Keratinocyte (primary cell): ENCODE measurements at regions not wholly inside any gene's neighbourhood (a gene's known extent, or its start where the extent isn't known, plus 50 kb on each side); places are given as distances from the start of the nearest gene placed in this dataset.

Experiments used
- DNase-seq: peaks from one replicate; pipeline ENCODE4 v3.0.0-alpha.2; 2011; ENCODE audit warnings: low read depth, missing footprints, low spot score
- FAIRE-seq: peaks from 2 replicates; lab custom pipeline; 2011; peaks lifted over from hg19 to GRCh38; lab: Jason Lieb, UNC
- H2AFZ ChIP-seq: 2 replicates; pipeline ENCODE4 v1.6.0; 2012; ENCODE audit warnings: low read length, control low read depth, inconsistent platforms; ENCODE audit not compliant: control insufficient read depth
- H3K27ac ChIP-seq: 2 replicates; pipeline ENCODE4 v1.5.1; 2011; ENCODE audit warnings: low read length; ENCODE audit not compliant: control insufficient read depth, insufficient read depth
- H3K27me3 ChIP-seq: 3 replicates; pipeline ENCODE4 v1.6.0; 2011; ENCODE audit warnings: low read length; ENCODE audit not compliant: control insufficient read depth, insufficient read depth; ENCODE audit errors: extremely low read depth
- H3K36me3 ChIP-seq, 2 experiments: 2 replicates in 1 of 2; 3 replicates in 1 of 2; pipeline ENCODE4 v1.5.1; 2011; ENCODE audit warnings: low read length in 2 of 2, mild to moderate bottlenecking in 1 of 2; ENCODE audit not compliant: control insufficient read depth in 2 of 2, insufficient read depth in 2 of 2; ENCODE audit errors: extremely low read depth in 1 of 2
- H3K4me1 ChIP-seq: 3 replicates; pipeline ENCODE4 v1.5.1; 2011; ENCODE audit warnings: low read length; ENCODE audit not compliant: control insufficient read depth, insufficient read depth; ENCODE audit errors: extremely low read depth
- H3K4me2 ChIP-seq: 3 replicates; pipeline ENCODE4 v1.6.0; 2011; ENCODE audit warnings: low read depth, low read length; ENCODE audit not compliant: control insufficient read depth, insufficient read depth; ENCODE audit errors: extremely low read depth
- H3K4me3 ChIP-seq, 3 experiments: fragments of 200-600 bp in 1 of 3; sonication (generic) in 1 of 3; 2 replicates in 2 of 3; 3 replicates in 1 of 3; pipeline ENCODE4 v1.5.1; 2011 to 2016; ENCODE audit warnings: low read length in 3 of 3, mild to moderate bottlenecking in 3 of 3, control low read depth in 2 of 3, inconsistent platforms in 1 of 3, low read depth in 1 of 3, mixed read lengths in 1 of 3, mixed run types in 1 of 3, moderate library complexity in 1 of 3; ENCODE audit not compliant: control insufficient read depth in 2 of 3, insufficient read depth in 2 of 3; ENCODE audit errors: extremely low read depth in 1 of 3
- H3K79me2 ChIP-seq: 2 replicates; pipeline ENCODE4 v1.6.0; 2012; ENCODE audit warnings: low read length; ENCODE audit not compliant: control insufficient read depth, insufficient read depth
- H3K9ac ChIP-seq: 3 replicates; pipeline ENCODE4 v1.6.0; 2011; ENCODE audit warnings: low read length; ENCODE audit not compliant: control insufficient read depth, insufficient read depth; ENCODE audit errors: extremely low read depth
- H3K9me1 ChIP-seq: 3 replicates; pipeline ENCODE4 v1.6.0; 2011; ENCODE audit warnings: low read length; ENCODE audit not compliant: control insufficient read depth, insufficient read depth; ENCODE audit errors: extremely low read depth
- H3K9me3 ChIP-seq: 2 replicates; pipeline ENCODE4 v1.5.1; 2012; ENCODE audit warnings: low read depth, low read length; ENCODE audit not compliant: control insufficient read depth
- H4K20me1 ChIP-seq: 3 replicates; pipeline ENCODE4 v1.6.0; 2011; ENCODE audit warnings: low read length; ENCODE audit not compliant: control insufficient read depth, insufficient read depth; ENCODE audit errors: extremely low read depth
- CTCF ChIP-seq, 3 experiments: IDR thresholded peaks in 1 of 3; conservative IDR thresholded peaks in 1 of 3; optimal IDR thresholded peaks in 1 of 3; 2 replicates in 2 of 3; 3 replicates in 1 of 3; pipeline versions ENCODE3 to v1.5.1; 2011; ENCODE audit warnings: low read length in 3 of 3, mild to moderate bottlenecking in 3 of 3, moderate library complexity in 2 of 3, control low read depth in 1 of 3, inconsistent platforms in 1 of 3; ENCODE audit not compliant: insufficient read depth in 2 of 3; ENCODE audit errors: extremely low read depth in 1 of 3
- EZH2 ChIP-seq: IDR thresholded peaks from one replicate; pipeline ENCODE4 v1.6.1; 2012; ENCODE audit warnings: inconsistent platforms, mild to moderate bottlenecking, low read length, moderate library complexity
- dilution Hi-C: fragments of 300-500 bp; cut with MboI; formaldehyde crosslinking; loops from one replicate; pipeline ENCODE4 v1.7.0; 2020; ENCODE audit warnings: low sequenced_read_pairs; ENCODE audit not compliant: extremely low pct_ligation_motif_present

- dilution Hi-C loops, result no loop called here
- Histone ChIP-seq H3K79me2 (no peaks in the 10 kb centered on the region), H3K9ac (no peak overlapping the region), H3K4me3 (no peak overlapping the region), H3K4me1 (no peaks in the 10 kb centered on the region), H3K36me3 (no peaks in the 10 kb centered on the region), H3K9me1 (no peaks in the 10 kb centered on the region), H3K4me2 (no peak overlapping the region), H3K9me3 (peaks cover 15% of the 10 kb centered on the region), H4K20me1 (no peaks in the 10 kb centered on the region), H2AFZ (no peak overlapping the region), H3K27ac (no peak overlapping the region), H3K27me3 (no peaks in the 10 kb centered on the region)
- TF ChIP-seq CTCF (optimal IDR thresholded peaks at IDR 0.05 in 1 of 3, IDR thresholded peaks at IDR 0.05 in 1 of 3, conservative IDR thresholded peaks at IDR 0.05 in 1 of 3; ENCODE audit: extremely low read depth in 1 of 3, insufficient read depth in 2 of 3, low read length in 3 of 3) (no peak), EZH2 (no peak)
- FAIRE-seq (no peak), DNase-seq (no peak)
Measured at GRCh38 chr11:70760416-70761020, 362.2 kb downstream of the CTTN start.

GRCh38 chr11:70761094-70761907, 363.0 kb downstream of the CTTN start:
- Histone ChIP-seq H3K36me3 (no peaks in the 10 kb centered on the region), H3K79me2 (no peaks in the 10 kb centered on the region), H3K9me3 (peaks cover 15% of the 10 kb centered on the region), H3K4me3 (no peak overlapping the region), H3K4me2 (no peak overlapping the region), H3K27ac (no peak overlapping the region), H4K20me1 (no peaks in the 10 kb centered on the region), H3K9me1 (no peaks in the 10 kb centered on the region), H2AFZ (no peak overlapping the region), H3K9ac (no peak overlapping the region), H3K4me1 (no peaks in the 10 kb centered on the region), H3K27me3 (no peaks in the 10 kb centered on the region)
- no peak for TF ChIP-seq CTCF (optimal IDR thresholded peaks at IDR 0.05 in 1 of 3, IDR thresholded peaks at IDR 0.05 in 1 of 3, conservative IDR thresholded peaks at IDR 0.05 in 1 of 3; ENCODE audit: extremely low read depth in 1 of 3, insufficient read depth in 2 of 3, low read length in 3 of 3)
- no peak for TF ChIP-seq EZH2
- dilution Hi-C loops, result no loop called here
- FAIRE-seq (no peak), DNase-seq (no peak)
